ENCODE measurements at regions not wholly inside any gene's neighbourhood (a gene's known extent, or its start where the extent isn't known, plus 50 kb on each side); places are given as distances from the start of the nearest gene placed in this dataset.

- DNase-seq = no peak
- in situ Hi-C loops (cut with HindIII; ENCODE audit: low pct_ligation_motif_present, low pct_unique_long_range_greater_than_20kb, low sequenced_read_pairs) = no loop called here
Measured at GRCh38 chr14:82345184-82345583, 811.5 kb upstream of the SEL1L start.

- in situ Hi-C loops (cut with HindIII; ENCODE audit: low pct_ligation_motif_present, low pct_unique_long_range_greater_than_20kb, low sequenced_read_pairs) = no loop called here
- DNase-seq = no peak
Measured at GRCh38 chr14:82354126-82354525, 820.5 kb upstream of the SEL1L start.

GRCh38 chr14:82359201-82359600 is 825.5 kb upstream of the SEL1L start:
- in situ Hi-C loops (cut with HindIII; ENCODE audit: low pct_ligation_motif_present, low pct_unique_long_range_greater_than_20kb, low sequenced_read_pairs) = no loop called here
- DNase-seq = no peak

- in situ Hi-C loops (cut with HindIII; ENCODE audit: low pct_ligation_motif_present, low pct_unique_long_range_greater_than_20kb, low sequenced_read_pairs) = no loop called here
- DNase-seq = no peak
Measured at GRCh38 chr14:82362452-82362851, 828.8 kb upstream of the SEL1L start.

GRCh38 chr14:82365471-82365870 is 831.8 kb upstream of the SEL1L start:
- DNase-seq = no peak
- in situ Hi-C loops (cut with HindIII; ENCODE audit: low pct_ligation_motif_present, low pct_unique_long_range_greater_than_20kb, low sequenced_read_pairs) = no loop called here

GRCh38 chr14:82366803-82367202 is 833.1 kb upstream of the SEL1L start:
- DNase-seq = no peak
- in situ Hi-C loops (cut with HindIII; ENCODE audit: low pct_ligation_motif_present, low pct_unique_long_range_greater_than_20kb, low sequenced_read_pairs) = no loop called here

GRCh38 chr14:82379291-82379690 is 845.6 kb upstream of the SEL1L start:
- no peak for DNase-seq
- in situ Hi-C loops (cut with HindIII; ENCODE audit: low pct_ligation_motif_present, low pct_unique_long_range_greater_than_20kb, low sequenced_read_pairs) = no loop called here

- DNase-seq = no peak
- in situ Hi-C loops (cut with HindIII; ENCODE audit: low pct_ligation_motif_present, low pct_unique_long_range_greater_than_20kb, low sequenced_read_pairs) = no loop called here
Measured at GRCh38 chr14:82385048-82385447, 851.4 kb upstream of the SEL1L start.

- DNase-seq = no peak
- in situ Hi-C loops (cut with HindIII; ENCODE audit: low pct_ligation_motif_present, low pct_unique_long_range_greater_than_20kb, low sequenced_read_pairs) = no loop called here
Measured at GRCh38 chr14:82387699-82388098, 854.0 kb upstream of the SEL1L start.

GRCh38 chr14:82388488-82388887 is 854.8 kb upstream of the SEL1L start:
- in situ Hi-C loops (cut with HindIII; ENCODE audit: low pct_ligation_motif_present, low pct_unique_long_range_greater_than_20kb, low sequenced_read_pairs) = no loop called here
- DNase-seq = no peak

- DNase-seq = no peak
- in situ Hi-C loops (cut with HindIII; ENCODE audit: low pct_ligation_motif_present, low pct_unique_long_range_greater_than_20kb, low sequenced_read_pairs) = no loop called here
Measured at GRCh38 chr14:82390586-82390985, 856.9 kb upstream of the SEL1L start.

GRCh38 chr14:82394916-82395315 is 861.3 kb upstream of the SEL1L start:
- in situ Hi-C loops (cut with HindIII; ENCODE audit: low pct_ligation_motif_present, low pct_unique_long_range_greater_than_20kb, low sequenced_read_pairs) = no loop called here
- DNase-seq = no peak

- in situ Hi-C loops (cut with HindIII; ENCODE audit: low pct_ligation_motif_present, low pct_unique_long_range_greater_than_20kb, low sequenced_read_pairs) = no loop called here
- DNase-seq = no peak
Measured at GRCh38 chr14:82398256-82398655, 864.6 kb upstream of the SEL1L start.

- in situ Hi-C loops (cut with HindIII; ENCODE audit: low pct_ligation_motif_present, low pct_unique_long_range_greater_than_20kb, low sequenced_read_pairs) = no loop called here
- no peak for DNase-seq
Measured at GRCh38 chr14:82403987-82404386, 870.3 kb upstream of the SEL1L start.

GRCh38 chr14:82410064-82410463 is 876.4 kb upstream of the SEL1L start:
- no peak for DNase-seq
- in situ Hi-C loops (cut with HindIII; ENCODE audit: low pct_ligation_motif_present, low pct_unique_long_range_greater_than_20kb, low sequenced_read_pairs) = no loop called here

GRCh38 chr14:82411298-82411697 is 877.6 kb upstream of the SEL1L start:
- DNase-seq = no peak
- in situ Hi-C loops (cut with HindIII; ENCODE audit: low pct_ligation_motif_present, low pct_unique_long_range_greater_than_20kb, low sequenced_read_pairs) = no loop called here

- no peak for DNase-seq
- in situ Hi-C loops (cut with HindIII; ENCODE audit: low pct_ligation_motif_present, low pct_unique_long_range_greater_than_20kb, low sequenced_read_pairs) = no loop called here
Measured at GRCh38 chr14:82412545-82412944, 878.9 kb upstream of the SEL1L start.

GRCh38 chr14:82414853-82415539 is 881.3 kb upstream of the SEL1L start:
- no peak for DNase-seq
- in situ Hi-C loops (cut with HindIII; ENCODE audit: low pct_ligation_motif_present, low pct_unique_long_range_greater_than_20kb, low sequenced_read_pairs) = no loop called here

- no peak for DNase-seq
- in situ Hi-C loops (cut with HindIII; ENCODE audit: low pct_ligation_motif_present, low pct_unique_long_range_greater_than_20kb, low sequenced_read_pairs) = no loop called here
Measured at GRCh38 chr14:82419933-82420332, 886.3 kb upstream of the SEL1L start.

GRCh38 chr14:82420871-82421270 is 887.2 kb upstream of the SEL1L start:
- in situ Hi-C loops (cut with HindIII; ENCODE audit: low pct_ligation_motif_present, low pct_unique_long_range_greater_than_20kb, low sequenced_read_pairs) = no loop called here
- DNase-seq = no peak

GRCh38 chr14:82421286-82421685 is 887.6 kb upstream of the SEL1L start:
- no peak for DNase-seq
- in situ Hi-C loops (cut with HindIII; ENCODE audit: low pct_ligation_motif_present, low pct_unique_long_range_greater_than_20kb, low sequenced_read_pairs) = no loop called here
